ENCODE measurements at regions not wholly inside any gene's neighbourhood (a gene's known extent, or its start where the extent isn't known, plus 50 kb on each side); places are given as distances from the start of the nearest gene placed in this dataset.
A peak's percentile ranks its signal among the peaks of the same experiment; 100 is the strongest.

DNA sequence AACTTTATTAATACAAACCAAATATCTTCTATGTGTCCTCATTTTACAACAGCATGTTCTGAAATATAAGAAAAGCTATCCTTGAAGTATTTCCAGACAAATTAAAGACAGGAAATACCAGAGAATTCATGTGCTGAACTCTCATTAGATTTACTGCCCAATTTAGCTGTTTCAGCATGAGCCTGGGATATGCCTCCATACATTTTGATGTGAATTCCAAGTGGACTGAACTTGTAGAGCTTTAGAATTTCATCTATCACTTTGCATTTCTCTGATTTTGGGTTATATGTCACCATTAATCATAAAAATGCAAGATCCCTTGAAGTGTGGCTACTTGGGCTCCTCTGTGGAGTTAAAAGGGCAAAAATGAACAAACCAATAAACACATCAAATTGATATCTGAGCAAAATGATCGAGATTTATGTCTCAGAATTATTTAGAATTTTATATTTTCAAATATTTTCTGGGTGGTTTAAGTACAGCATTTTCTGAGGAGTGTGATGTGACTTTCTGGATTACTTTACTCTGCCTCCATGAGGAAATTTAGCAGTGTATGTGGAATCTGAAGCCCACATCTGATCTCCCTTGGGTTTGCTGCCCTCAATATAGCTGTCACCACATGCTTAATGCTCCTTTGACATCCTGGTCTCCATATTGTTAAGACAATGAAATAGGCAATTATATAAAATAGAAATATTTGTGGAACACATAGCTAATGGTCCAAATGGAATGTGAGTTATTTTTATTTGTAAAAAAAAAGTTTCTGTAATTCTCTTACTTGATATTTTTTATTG lies 206.6 kb upstream of the RBMS1 start:
- H3K4me3 ChIP-seq: no peak overlapping the region
- no peaks in the 10 kb centered on the region for H3K36me3 ChIP-seq
- 61 to 79% (median 63%) methylated on average over 1 of the region's 1 CpG for WGBS, 5 donors
- H3K27ac ChIP-seq: peak overlapping the region in 2 of 8 donors; percentile 1 to 27
- intact Hi-C loops (cut with DNase I; ENCODE audit: low total_unique reads): no loop called here
- DNase-seq: no peak
- no peaks in the 10 kb centered on the region for H3K27me3 ChIP-seq (replicated peaks in 1 of 7)
- TF ChIP-seq, protein P1, sequence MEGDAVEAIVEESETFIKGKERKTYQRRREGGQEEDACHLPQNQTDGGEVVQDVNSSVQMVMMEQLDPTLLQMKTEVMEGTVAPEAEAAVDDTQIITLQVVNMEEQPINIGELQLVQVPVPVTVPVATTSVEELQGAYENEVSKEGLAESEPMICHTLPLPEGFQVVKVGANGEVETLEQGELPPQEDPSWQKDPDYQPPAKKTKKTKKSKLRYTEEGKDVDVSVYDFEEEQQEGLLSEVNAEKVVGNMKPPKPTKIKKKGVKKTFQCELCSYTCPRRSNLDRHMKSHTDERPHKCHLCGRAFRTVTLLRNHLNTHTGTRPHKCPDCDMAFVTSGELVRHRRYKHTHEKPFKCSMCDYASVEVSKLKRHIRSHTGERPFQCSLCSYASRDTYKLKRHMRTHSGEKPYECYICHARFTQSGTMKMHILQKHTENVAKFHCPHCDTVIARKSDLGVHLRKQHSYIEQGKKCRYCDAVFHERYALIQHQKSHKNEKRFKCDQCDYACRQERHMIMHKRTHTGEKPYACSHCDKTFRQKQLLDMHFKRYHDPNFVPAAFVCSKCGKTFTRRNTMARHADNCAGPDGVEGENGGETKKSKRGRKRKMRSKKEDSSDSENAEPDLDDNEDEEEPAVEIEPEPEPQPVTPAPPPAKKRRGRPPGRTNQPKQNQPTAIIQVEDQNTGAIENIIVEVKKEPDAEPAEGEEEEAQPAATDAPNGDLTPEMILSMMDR (IDR thresholded peaks at IDR 0.05 in 8 of 11, conservative IDR thresholded peaks at IDR 0.05 in 3 of 11): no peak
- TF ChIP-seq POLR2A (IDR thresholded peaks at IDR 0.05) (no peak), POLR2AphosphoS5 (IDR thresholded peaks at IDR 0.05) (no peak)
- peaks cover 9 to 28% (median 14%) of the 10 kb centered on the region in 6 donors for H3K4me1 ChIP-seq
- no peaks in the 10 kb centered on the region for H3K9me3 ChIP-seq

DNA sequence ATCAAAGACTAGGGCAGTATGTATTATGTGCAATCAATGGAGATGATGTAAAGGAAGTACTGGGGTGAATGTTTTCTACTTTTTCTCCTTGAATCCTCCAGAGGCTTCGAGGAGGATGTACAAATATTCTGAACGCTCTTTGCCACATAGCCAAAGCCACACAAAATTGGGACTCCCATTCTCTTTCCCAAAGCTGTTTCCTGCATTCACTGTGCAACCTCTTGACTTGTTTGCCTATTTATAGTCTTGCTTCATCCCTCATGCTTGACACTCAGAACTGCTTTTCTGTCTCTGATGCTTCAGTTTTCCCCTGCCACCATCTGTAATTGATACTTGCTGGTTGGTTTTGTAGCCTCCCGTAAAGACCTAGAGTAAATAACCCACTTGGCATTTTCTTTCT lies 208.2 kb upstream of the RBMS1 start:
- H3K27ac ChIP-seq: peak overlapping the region in 1 of 8 donors; percentile 9
- H3K9me3 ChIP-seq: no peaks in the 10 kb centered on the region
- no peaks in the 10 kb centered on the region for H3K27me3 ChIP-seq (replicated peaks in 1 of 7)
- intact Hi-C loops (cut with DNase I; ENCODE audit: low total_unique reads): no loop called here
- DNase-seq: no peak
- no peaks in the 10 kb centered on the region for H3K36me3 ChIP-seq
- TF ChIP-seq POLR2A (IDR thresholded peaks at IDR 0.05) (no peak), POLR2AphosphoS5 (IDR thresholded peaks at IDR 0.05) (no peak)
- TF ChIP-seq, protein P1 (IDR thresholded peaks at IDR 0.05 in 8 of 11, conservative IDR thresholded peaks at IDR 0.05 in 3 of 11): no peak
- WGBS, 5 donors: 34 to 40% (median 36%) methylated on average over 3 of the region's 3 CpGs
- peaks cover 9 to 28% (median 14%) of the 10 kb centered on the region in 6 donors for H3K4me1 ChIP-seq
- no peak overlapping the region for H3K4me3 ChIP-seq

- Histone ChIP-seq H3K27ac (no peak overlapping the region), H3K9me3 (peaks cover 0 to 4% (median 0%) of the 10 kb centered on the region in 8 donors), H3K27me3 (replicated peaks in 1 of 7) (no peaks in the 10 kb centered on the region), H3K36me3 (no peaks in the 10 kb centered on the region), H3K4me1 (peaks cover 9 to 28% (median 14%) of the 10 kb centered on the region in 6 donors), H3K4me3 (no peak overlapping the region)
- TF ChIP-seq POLR2AphosphoS5 (IDR thresholded peaks at IDR 0.05) (no peak), POLR2A (IDR thresholded peaks at IDR 0.05) (no peak)
- TF ChIP-seq, protein P1 (IDR thresholded peaks at IDR 0.05 in 8 of 11, conservative IDR thresholded peaks at IDR 0.05 in 3 of 11): no peak
- 67 to 96% (median 86%) methylated on average over 1 of the region's 1 CpG for WGBS, 5 donors
- intact Hi-C loops (cut with DNase I; ENCODE audit: low total_unique reads): no loop called here
- no peak for DNase-seq
These were observed 209.1 kb upstream of the RBMS1 start for GRCh38 chr2:160702754-160703153.
